GM12874 (cell line): ENCODE measurements at regions not wholly inside any gene's neighbourhood (a gene's known extent, or its start where the extent isn't known, plus 50 kb on each side); places are given as distances from the start of the nearest gene placed in this dataset.

Source experiments
- TF ChIP-seq, protein P1 (sequence below): IDR thresholded peaks from 2 replicates; pipeline ENCODE4 v1.5.1; 2011; ENCODE audit warnings: low read depth, mild to moderate bottlenecking, control low read depth, low read length, moderate library complexity; ENCODE audit not compliant: insufficient read depth

DNA sequence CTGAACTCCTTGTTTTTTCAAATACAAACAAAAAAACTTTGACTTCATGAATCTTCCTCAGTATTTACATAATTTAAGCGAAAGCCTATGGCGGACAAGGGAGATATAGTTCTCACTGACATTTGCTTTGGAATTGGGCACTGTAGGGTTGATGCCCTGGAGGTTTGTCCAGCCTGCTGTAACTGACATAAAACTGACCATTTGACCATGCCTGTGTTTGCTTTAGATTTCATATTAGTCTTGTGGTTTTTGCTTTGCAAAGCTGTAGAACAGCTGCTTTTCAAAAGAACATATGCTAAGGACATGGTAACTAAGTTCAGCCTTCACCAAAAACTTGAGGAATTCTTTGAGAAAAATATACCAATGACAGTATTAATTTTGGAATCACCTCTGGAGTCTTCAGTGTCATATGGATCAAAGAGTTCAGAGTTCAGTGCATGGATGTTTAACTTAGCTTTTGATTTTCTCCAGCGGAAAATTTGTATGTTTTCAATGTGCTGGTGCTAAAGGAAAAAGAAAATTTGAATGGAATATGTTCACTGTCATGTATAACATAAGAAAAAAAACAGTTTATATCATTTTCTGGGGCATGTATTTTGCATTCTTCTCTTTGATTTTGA, 1013.1 kb downstream of the NR2F1-AS1 start:
- TF ChIP-seq, protein P1, sequence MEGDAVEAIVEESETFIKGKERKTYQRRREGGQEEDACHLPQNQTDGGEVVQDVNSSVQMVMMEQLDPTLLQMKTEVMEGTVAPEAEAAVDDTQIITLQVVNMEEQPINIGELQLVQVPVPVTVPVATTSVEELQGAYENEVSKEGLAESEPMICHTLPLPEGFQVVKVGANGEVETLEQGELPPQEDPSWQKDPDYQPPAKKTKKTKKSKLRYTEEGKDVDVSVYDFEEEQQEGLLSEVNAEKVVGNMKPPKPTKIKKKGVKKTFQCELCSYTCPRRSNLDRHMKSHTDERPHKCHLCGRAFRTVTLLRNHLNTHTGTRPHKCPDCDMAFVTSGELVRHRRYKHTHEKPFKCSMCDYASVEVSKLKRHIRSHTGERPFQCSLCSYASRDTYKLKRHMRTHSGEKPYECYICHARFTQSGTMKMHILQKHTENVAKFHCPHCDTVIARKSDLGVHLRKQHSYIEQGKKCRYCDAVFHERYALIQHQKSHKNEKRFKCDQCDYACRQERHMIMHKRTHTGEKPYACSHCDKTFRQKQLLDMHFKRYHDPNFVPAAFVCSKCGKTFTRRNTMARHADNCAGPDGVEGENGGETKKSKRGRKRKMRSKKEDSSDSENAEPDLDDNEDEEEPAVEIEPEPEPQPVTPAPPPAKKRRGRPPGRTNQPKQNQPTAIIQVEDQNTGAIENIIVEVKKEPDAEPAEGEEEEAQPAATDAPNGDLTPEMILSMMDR, result no peak

DNA sequence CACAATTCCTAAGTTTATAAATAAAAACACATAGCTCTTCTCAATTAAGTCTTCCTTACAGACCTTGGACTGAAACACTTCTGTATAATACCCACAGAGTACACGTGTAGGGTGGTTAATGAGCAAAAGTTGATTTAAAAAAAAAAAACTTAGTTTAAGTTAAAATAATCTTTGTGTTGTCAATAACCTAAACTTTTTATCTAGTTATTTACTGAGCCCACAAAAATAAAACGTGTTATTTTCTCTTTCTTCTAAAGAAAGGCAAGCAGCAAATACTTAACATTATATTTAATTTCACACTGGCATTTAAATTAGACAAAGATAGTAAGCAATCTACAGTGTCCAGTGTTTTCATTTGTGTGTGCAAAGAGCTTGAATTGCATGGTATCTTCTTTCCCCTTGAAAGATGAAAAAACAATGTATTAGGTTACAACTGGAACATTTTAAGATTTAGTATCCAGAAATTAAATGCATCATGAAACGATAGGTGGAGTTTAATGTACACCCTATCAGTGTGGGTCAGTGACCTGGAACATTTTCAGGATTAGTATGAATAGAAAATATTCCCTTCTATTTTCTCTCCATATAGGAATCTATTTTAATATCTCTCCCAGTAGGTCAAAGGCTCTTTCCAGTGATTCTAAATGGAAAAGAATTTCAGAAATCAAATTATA, 1014.8 kb downstream of the NR2F1-AS1 start:
- TF ChIP-seq, protein P1, result no peak

DNA sequence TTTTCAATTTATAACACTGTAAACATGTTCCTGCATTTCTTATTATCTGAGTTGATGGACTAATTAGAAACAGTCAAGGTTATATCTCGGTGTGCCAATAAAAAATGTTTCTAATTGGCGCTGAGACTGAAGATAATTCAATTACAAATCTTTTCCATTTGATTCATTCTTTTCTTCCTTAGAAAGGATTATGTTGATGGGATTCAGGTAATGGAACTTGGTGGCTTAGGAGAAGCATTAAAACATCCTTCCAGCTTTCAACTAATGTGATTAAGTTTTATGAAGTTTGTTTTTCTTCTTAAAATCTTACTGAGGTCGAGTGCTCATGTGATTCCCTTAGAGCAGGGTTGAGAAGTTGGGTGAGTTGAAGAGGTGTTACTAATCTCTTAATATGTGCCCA, 1015.3 kb downstream of the NR2F1-AS1 start:
- TF ChIP-seq, protein P1, result no peak

DNA sequence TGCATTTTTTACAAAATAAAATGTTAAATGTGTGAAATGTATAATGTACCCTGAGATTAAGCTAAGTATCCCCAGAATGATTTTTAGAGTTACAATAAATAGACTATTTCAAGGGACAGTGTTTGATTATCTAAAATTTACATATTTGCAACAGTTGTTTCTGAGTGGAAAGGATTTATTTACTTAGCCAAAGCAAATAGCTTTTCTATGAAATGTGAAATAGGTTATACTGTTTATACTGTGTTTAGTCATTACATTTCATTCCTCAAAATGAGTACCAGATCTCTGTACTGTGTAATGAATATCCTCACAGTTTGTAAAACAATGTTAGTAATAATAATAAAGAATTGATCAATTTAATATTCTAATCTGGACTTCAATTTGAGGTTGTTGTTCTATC, 1019.0 kb downstream of the NR2F1-AS1 start:
- TF ChIP-seq, protein P1, result no peak

DNA sequence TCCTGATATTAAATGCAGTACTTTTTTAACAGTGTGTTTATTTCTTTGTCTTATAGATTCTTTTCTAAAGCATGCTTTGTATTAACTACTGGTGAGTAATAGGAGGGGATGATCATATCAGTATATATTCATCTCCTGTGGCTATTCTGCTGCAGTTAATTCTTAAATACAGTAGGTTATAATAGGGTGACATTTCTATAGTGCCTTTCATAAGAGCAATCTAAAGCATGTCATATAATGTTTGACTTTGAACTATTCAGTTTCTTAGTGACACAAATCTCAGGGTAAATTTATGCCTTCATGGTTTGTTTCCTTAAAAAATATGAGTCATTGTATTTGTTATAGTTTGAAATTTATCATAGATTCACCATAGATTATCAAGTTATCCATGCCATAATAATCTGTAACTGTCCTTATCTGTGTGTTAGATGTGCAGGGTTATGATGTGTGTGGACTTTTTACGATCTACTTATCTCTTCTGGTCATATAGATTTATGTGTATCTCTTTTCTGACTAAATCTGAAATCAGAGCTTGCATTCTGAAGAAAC, 1019.5 kb downstream of the NR2F1-AS1 start:
- TF ChIP-seq, protein P1, result no peak

DNA sequence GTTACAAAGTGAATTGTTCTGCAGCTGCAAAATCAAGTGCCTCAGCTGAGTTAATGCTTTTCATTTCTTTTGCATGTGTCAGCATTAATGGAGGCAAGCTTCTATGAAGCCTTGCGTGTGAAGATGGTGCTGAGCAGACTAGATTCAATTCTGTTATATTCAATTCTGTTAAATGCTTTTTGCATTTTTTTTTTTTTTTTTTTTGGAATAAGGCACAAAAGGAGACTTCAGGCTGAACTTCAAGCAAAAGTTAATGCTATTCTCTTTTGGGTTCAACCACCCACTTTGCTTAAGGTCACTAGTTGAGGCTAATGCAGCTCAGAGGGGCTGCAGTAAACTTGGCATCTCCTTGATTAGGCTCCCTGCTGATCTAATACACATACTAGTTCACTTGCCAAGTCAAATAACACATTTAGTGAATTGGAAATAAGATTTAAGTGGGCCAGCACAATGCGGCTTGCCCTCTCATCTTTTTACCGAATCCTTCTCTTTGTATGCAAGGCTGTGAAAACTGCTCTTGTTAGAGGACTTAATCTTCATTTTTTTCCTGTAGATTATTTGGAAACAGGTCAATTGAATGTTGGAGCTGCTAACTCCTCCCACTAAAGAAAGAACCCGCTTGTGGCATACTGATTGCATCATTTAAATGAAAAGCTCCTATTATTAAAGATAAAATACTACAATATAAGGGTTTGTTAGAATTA, 1020.2 kb downstream of the NR2F1-AS1 start:
- TF ChIP-seq, protein P1, result no peak

DNA sequence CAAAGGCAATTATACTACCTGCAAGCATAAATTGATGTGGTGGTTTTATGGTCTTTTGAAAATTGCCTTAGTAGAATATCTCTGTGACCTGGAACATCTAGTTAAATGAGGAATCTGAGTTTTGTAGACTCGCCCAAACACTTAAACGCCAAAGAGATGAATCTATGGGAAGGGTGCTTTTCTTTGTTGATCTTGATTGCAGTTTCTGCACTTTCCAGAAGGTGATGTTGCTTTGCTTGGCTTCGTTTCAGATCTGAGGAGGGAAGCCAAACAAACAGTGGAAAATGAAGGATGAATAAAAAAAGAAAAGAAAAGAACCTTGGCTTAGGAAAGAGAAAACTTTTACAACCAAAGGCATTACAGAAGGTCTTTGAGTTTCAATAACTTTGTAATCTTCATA, 1021.2 kb downstream of the NR2F1-AS1 start:
- TF ChIP-seq, protein P1, result no peak
